ENCODE measurements at regions not wholly inside any gene's neighbourhood (a gene's known extent, or its start where the extent isn't known, plus 50 kb on each side); places are given as distances from the start of the nearest gene placed in this dataset.

GRCh38 chr13:40178130-40178529, 488.3 kb downstream of the FOXO1 start:
- TF ChIP-seq CTCF (conservative IDR thresholded peaks at IDR 0.05; ENCODE audit: low read depth, low read length) = no peak
- no peak overlapping the region for H3K4me3 ChIP-seq (ENCODE audit: low read depth, low read length)
- DNase-seq (ENCODE audit: low read depth) = no peak

- H3K4me3 ChIP-seq (ENCODE audit: low read depth, low read length) = no peak overlapping the region
- DNase-seq (ENCODE audit: low read depth) = no peak
- no peak for TF ChIP-seq CTCF (conservative IDR thresholded peaks at IDR 0.05; ENCODE audit: low read depth, low read length)
Measured at GRCh38 chr13:40179445-40180281, 486.8 kb downstream of the FOXO1 start.

- H3K4me3 ChIP-seq (ENCODE audit: low read depth, low read length) = no peak overlapping the region
- no peak for TF ChIP-seq CTCF (conservative IDR thresholded peaks at IDR 0.05; ENCODE audit: low read depth, low read length)
- DNase-seq (ENCODE audit: low read depth) = no peak
Measured at GRCh38 chr13:40180776-40181175, 485.7 kb downstream of the FOXO1 start.

GRCh38 chr13:40181203-40181845, 485.1 kb downstream of the FOXO1 start:
- H3K4me3 ChIP-seq (ENCODE audit: low read depth, low read length) = no peak overlapping the region
- peak; percentile 95 for DNase-seq (ENCODE audit: low read depth)
- TF ChIP-seq CTCF (conservative IDR thresholded peaks at IDR 0.05; ENCODE audit: low read depth, low read length) = no peak

GRCh38 chr13:40182591-40182990, 483.9 kb downstream of the FOXO1 start:
- no peak for TF ChIP-seq CTCF (conservative IDR thresholded peaks at IDR 0.05; ENCODE audit: low read depth, low read length)
- H3K4me3 ChIP-seq (ENCODE audit: low read depth, low read length) = no peak overlapping the region
- DNase-seq (ENCODE audit: low read depth) = no peak

- no peak for DNase-seq (ENCODE audit: low read depth)
- no peak for TF ChIP-seq CTCF (conservative IDR thresholded peaks at IDR 0.05; ENCODE audit: low read depth, low read length)
- H3K4me3 ChIP-seq (ENCODE audit: low read depth, low read length) = no peak overlapping the region
Measured at GRCh38 chr13:40185414-40185813, 481.0 kb downstream of the FOXO1 start.

Data from choroid plexus epithelial cell (primary cell).